Osteocyte (in vitro differentiated cells): ENCODE measurements at regions not wholly inside any gene's neighbourhood (a gene's known extent, or its start where the extent isn't known, plus 50 kb on each side); places are given as distances from the start of the nearest gene placed in this dataset.

ENCODE experiments used
- DNase-seq: peaks from one replicate; pipeline ENCODE4 v3.0.0; 2021; ENCODE audit warnings: mixed read lengths; ENCODE audit not compliant: unreplicated experiment; ENCODE audit errors: extremely low spot score
- H3K27ac Mint-ChIP-seq: one replicate; pipeline ENCODE4 v1.8.0; 2021; ENCODE audit warnings: mild to moderate bottlenecking, mixed read lengths; ENCODE audit not compliant: unreplicated experiment
- H3K27me3 Mint-ChIP-seq: one replicate; pipeline ENCODE4 v1.8.0; 2021; ENCODE audit warnings: mixed read lengths; ENCODE audit not compliant: unreplicated experiment
- H3K36me3 Mint-ChIP-seq: one replicate; pipeline ENCODE4 v1.8.0; 2021; ENCODE audit warnings: mixed read lengths; ENCODE audit not compliant: unreplicated experiment
- H3K4me1 Mint-ChIP-seq: one replicate; pipeline ENCODE4 v1.8.0; 2021; ENCODE audit warnings: mixed read lengths; ENCODE audit not compliant: unreplicated experiment
- H3K4me3 Mint-ChIP-seq: one replicate; pipeline ENCODE4 v1.8.0; 2021; ENCODE audit warnings: mild to moderate bottlenecking, moderate library complexity, mixed read lengths; ENCODE audit not compliant: unreplicated experiment
- H3K9me3 Mint-ChIP-seq: one replicate; pipeline ENCODE4 v1.8.0; 2021; ENCODE audit warnings: mixed read lengths; ENCODE audit not compliant: unreplicated experiment
- TF ChIP-seq, protein P1 (sequence below): fragments of 200-600 bp; sonication (generic); IDR thresholded peaks from 2 replicates; pipeline ENCODE4 v1.5.0; 2021; ENCODE audit warnings: antibody characterized with exemption, mild to moderate bottlenecking, moderate library complexity

DNA sequence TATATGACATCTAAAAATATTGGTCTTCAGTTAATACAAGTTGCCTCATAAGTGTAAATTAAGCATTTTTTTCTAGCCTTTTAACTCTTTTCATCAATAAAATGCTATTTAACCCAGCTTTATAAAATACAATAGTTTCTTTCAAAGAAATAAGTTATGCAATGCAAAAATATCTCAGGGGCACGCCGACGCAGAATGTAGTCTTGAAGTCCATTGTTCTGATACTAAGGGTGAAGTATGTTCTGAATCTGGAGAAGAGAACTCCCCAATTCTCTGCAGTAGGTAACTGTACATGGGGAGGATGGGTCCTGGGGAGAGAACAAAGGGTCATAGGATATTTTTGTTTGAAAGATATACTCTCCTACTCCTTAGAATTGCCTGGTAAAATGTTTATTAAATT, 256.6 kb upstream of the NDST4 start:
- TF ChIP-seq, protein P1, sequence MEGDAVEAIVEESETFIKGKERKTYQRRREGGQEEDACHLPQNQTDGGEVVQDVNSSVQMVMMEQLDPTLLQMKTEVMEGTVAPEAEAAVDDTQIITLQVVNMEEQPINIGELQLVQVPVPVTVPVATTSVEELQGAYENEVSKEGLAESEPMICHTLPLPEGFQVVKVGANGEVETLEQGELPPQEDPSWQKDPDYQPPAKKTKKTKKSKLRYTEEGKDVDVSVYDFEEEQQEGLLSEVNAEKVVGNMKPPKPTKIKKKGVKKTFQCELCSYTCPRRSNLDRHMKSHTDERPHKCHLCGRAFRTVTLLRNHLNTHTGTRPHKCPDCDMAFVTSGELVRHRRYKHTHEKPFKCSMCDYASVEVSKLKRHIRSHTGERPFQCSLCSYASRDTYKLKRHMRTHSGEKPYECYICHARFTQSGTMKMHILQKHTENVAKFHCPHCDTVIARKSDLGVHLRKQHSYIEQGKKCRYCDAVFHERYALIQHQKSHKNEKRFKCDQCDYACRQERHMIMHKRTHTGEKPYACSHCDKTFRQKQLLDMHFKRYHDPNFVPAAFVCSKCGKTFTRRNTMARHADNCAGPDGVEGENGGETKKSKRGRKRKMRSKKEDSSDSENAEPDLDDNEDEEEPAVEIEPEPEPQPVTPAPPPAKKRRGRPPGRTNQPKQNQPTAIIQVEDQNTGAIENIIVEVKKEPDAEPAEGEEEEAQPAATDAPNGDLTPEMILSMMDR: no peak
- Mint-ChIP-seq H3K27me3 (no peaks in the 10 kb centered on the region), H3K4me1 (peaks cover 26% of the 10 kb centered on the region), H3K27ac (no peak overlapping the region), H3K4me3 (no peak overlapping the region), H3K36me3 (no peaks in the 10 kb centered on the region), H3K9me3 (no peaks in the 10 kb centered on the region)
- no peak for DNase-seq

DNA sequence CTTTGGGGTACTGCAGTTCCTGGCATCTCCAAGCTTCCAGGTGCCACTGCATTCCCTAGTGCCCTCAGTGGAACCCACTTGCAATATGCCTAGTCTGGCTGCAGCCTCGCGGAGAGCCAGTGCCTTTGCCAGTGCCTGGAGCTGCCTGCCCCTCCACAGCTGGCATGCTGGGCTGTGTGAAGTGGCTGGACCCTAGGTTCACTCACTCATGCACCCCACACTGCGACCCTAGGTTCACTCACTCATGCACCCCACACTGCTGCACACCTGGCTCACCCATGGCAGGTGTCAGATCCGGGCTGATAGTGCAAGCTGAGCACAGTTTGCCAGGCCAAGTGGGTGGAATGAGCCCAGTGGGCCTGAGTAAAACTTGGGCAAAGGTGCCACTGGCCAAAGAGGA, 253.0 kb upstream of the NDST4 start:
- no peak overlapping the region for H3K4me3 Mint-ChIP-seq
- H3K27ac Mint-ChIP-seq: no peak overlapping the region
- TF ChIP-seq, protein P1: no peak
- no peak for DNase-seq
- H3K9me3 Mint-ChIP-seq: no peaks in the 10 kb centered on the region
- H3K27me3 Mint-ChIP-seq: no peaks in the 10 kb centered on the region
- H3K4me1 Mint-ChIP-seq: peaks cover 28% of the 10 kb centered on the region
- H3K36me3 Mint-ChIP-seq: no peaks in the 10 kb centered on the region

DNA sequence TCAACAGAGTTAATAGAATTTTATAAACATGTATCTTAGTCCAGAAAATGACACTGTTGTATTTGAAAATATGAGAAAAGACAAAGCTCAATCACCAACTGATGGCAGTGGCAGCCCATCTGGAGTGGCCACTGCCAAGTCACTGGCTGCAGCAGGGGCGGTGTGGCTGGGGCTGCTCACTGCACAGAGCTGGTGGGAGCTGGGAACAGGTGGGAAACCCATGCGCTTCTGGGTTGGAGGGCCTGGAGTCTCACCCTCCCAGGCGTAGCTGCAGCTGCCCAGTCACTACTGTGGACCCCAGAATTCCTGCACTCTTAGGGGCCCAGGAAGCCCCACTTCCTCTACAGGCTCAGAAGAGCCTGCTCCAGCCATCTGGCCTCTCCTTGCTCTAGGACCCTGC, 251.8 kb upstream of the NDST4 start:
- Mint-ChIP-seq H3K27me3 (no peaks in the 10 kb centered on the region), H3K4me1 (peaks cover 30% of the 10 kb centered on the region), H3K27ac (no peak overlapping the region), H3K9me3 (no peaks in the 10 kb centered on the region), H3K4me3 (no peak overlapping the region), H3K36me3 (no peaks in the 10 kb centered on the region)
- TF ChIP-seq, protein P1: no peak
- no peak for DNase-seq

DNA sequence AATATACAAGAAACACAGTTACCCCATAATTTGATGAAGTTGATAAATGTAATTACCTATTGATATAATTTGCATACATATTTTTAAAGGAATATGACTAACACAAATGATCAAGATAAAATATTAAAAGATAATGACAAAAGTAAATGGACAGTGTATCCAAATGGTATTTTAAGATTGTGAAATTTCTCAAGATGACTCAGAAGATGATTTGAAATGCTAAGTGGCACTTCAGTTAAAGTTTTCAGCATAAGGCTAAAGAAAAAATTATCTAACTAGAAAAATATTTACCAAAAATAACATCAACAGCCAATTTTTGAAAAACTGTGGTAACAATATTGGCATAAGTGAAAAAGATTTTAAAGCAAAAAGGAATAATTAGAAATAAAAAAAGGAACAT, 248.4 kb upstream of the NDST4 start:
- Mint-ChIP-seq H3K27me3 (no peaks in the 10 kb centered on the region), H3K9me3 (peaks cover 3% of the 10 kb centered on the region), H3K27ac (no peak overlapping the region), H3K36me3 (no peaks in the 10 kb centered on the region), H3K4me3 (no peak overlapping the region), H3K4me1 (peaks cover 29% of the 10 kb centered on the region)
- DNase-seq: no peak
- TF ChIP-seq, protein P1: no peak

DNA sequence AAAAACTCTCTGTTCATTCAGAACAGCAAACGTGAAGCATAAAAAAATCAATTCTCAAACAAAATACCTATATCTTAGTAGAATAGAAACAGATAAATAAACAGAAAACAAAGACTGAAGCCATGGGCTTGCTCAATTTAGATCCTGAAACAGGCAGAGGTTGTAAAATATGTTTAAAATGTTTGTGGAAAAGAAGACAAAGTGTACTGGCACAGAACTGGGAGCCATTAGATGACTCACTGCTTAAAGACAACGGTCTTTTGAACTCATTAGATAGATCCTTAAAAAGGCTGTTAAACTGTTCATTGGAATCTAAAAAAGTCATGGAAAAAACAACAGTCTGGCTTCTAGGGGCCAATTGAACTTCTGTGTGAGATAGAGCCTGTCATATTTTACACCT, 247.0 kb upstream of the NDST4 start:
- Mint-ChIP-seq H3K36me3 (no peaks in the 10 kb centered on the region), H3K9me3 (peaks cover 8% of the 10 kb centered on the region), H3K27ac (peak overlapping the region; percentile 77), H3K4me1 (peaks cover 29% of the 10 kb centered on the region), H3K27me3 (no peaks in the 10 kb centered on the region), H3K4me3 (peak overlapping the region; percentile 3)
- DNase-seq: no peak
- TF ChIP-seq, protein P1: no peak
